ENCODE measurements at regions not wholly inside any gene's neighbourhood (a gene's known extent, or its start where the extent isn't known, plus 50 kb on each side); places are given as distances from the start of the nearest gene placed in this dataset.

DNA sequence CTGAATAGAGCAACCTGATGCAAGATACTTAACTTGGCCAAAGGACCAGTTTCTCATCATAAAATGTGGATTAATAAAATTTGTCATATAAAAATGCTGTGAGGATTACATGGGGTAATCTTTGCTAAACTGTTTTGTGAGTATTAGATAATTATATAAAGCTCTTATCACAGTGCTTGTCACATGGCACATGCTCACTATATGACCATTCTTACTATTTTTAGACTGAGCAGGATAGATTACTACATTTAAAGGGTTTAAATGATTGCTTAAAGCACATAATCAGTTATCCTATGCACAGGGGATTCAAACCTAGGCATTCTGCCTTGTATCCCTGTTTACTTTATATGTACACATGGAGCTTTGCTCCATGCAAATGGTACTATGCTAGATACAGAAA lies 82.9 kb upstream of the COL24A1 start:
- Mint-ChIP-seq H3K27ac (no peak overlapping the region), H3K4me3 (no peak overlapping the region), H3K9me3 (peaks cover 11% of the 10 kb centered on the region), H3K4me1 (no peaks in the 10 kb centered on the region), H3K27me3 (ENCODE audit: low read depth, poor library complexity) (no peaks in the 10 kb centered on the region), H3K36me3 (ENCODE audit: low read depth) (no peaks in the 10 kb centered on the region)
- TF ChIP-seq, protein P1, sequence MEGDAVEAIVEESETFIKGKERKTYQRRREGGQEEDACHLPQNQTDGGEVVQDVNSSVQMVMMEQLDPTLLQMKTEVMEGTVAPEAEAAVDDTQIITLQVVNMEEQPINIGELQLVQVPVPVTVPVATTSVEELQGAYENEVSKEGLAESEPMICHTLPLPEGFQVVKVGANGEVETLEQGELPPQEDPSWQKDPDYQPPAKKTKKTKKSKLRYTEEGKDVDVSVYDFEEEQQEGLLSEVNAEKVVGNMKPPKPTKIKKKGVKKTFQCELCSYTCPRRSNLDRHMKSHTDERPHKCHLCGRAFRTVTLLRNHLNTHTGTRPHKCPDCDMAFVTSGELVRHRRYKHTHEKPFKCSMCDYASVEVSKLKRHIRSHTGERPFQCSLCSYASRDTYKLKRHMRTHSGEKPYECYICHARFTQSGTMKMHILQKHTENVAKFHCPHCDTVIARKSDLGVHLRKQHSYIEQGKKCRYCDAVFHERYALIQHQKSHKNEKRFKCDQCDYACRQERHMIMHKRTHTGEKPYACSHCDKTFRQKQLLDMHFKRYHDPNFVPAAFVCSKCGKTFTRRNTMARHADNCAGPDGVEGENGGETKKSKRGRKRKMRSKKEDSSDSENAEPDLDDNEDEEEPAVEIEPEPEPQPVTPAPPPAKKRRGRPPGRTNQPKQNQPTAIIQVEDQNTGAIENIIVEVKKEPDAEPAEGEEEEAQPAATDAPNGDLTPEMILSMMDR (IDR thresholded peaks at IDR 0.05): no peak
- no peak for DNase-seq

DNA sequence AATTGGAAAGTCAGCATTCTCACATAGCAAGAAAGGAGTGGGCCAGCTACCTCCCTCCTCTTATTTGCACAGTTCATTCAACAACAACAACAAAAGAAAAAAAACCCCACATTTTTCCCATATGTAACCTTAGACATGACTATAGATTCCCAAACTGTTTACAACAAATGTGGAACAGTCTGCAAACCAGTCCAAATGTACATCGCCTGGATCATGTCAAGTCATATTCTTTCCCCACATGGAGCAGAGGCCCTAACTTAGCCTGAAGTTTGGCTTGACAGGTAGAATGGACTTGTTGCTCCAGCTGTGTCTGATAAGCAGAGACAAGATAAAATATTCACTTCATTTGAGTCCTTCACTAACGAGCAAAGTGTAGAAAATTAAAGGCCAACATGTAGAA lies 81.7 kb upstream of the COL24A1 start:
- Mint-ChIP-seq H3K27ac (no peak overlapping the region), H3K4me3 (no peak overlapping the region), H3K4me1 (no peaks in the 10 kb centered on the region), H3K9me3 (peaks cover 14% of the 10 kb centered on the region), H3K36me3 (ENCODE audit: low read depth) (no peaks in the 10 kb centered on the region), H3K27me3 (ENCODE audit: low read depth, poor library complexity) (no peaks in the 10 kb centered on the region)
- TF ChIP-seq, protein P1 (IDR thresholded peaks at IDR 0.05): no peak
- DNase-seq: no peak

DNA sequence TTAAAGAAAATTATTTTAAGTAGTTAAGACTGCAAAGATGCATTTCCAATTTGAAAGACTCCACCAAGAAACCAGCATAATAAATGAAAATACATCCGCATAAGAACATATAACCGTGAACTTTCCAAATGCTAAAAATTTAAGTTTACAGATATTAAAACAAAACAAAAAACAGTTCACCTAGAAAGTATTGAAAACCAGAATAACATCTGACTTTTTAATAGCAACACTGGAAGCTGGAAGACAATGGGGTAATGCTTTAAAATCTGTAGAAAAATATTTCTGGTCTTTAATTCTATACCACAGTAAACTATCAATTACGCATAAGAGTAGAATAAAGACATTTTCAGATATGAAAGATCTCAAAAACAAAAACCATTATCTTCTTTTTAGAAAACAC lies 79.3 kb upstream of the COL24A1 start:
- Mint-ChIP-seq H3K4me3 (no peak overlapping the region), H3K36me3 (ENCODE audit: low read depth) (no peaks in the 10 kb centered on the region), H3K9me3 (peaks cover 14% of the 10 kb centered on the region), H3K27ac (no peak overlapping the region), H3K27me3 (ENCODE audit: low read depth, poor library complexity) (no peaks in the 10 kb centered on the region), H3K4me1 (peaks cover 5% of the 10 kb centered on the region)
- TF ChIP-seq, protein P1 (IDR thresholded peaks at IDR 0.05): no peak
- DNase-seq: no peak

DNA sequence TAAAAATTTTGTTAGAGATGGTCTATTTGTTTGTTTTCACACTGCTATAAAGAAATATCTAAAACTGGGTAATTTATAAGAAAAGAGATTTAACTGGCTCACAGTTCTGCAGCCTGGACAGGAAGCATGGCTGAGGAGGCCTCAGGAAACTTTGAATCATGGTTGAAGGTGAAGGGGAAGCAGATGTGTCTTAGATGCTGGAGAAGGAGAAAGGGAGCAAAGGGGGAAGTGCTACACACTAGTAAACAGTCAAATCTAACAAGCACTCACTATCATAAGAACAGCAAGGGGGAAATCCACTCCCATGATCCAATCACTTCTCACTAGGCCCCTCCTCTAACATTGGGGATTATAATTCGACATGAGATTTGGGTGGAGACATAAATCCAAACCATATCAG lies 76.8 kb upstream of the COL24A1 start:
- Mint-ChIP-seq H3K36me3 (ENCODE audit: low read depth) (no peaks in the 10 kb centered on the region), H3K27me3 (ENCODE audit: low read depth, poor library complexity) (no peaks in the 10 kb centered on the region), H3K9me3 (peaks cover 14% of the 10 kb centered on the region), H3K4me1 (peaks cover 5% of the 10 kb centered on the region), H3K27ac (no peak overlapping the region), H3K4me3 (no peak overlapping the region)
- no peak for DNase-seq
- TF ChIP-seq, protein P1 (IDR thresholded peaks at IDR 0.05): no peak

DNA sequence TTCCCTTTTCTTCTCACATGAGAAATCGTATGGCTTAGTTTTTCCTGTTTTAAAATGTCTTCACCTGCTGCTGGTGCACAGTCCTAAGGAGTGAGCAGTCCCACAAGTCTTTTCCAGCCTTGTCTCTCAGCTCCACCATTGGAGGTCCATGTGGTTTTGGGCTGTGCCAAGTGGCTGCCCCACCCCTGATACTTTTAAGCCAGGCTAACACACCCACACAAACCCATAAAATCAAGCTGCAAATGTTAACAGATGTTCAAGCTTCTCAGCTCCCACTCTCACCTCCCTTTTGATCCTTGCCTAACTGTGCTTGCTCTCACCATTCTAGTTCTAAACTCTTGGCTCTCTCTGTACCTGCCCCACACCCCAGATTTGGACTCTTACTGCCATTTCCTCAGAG lies 74.5 kb upstream of the COL24A1 start:
- Mint-ChIP-seq H3K27me3 (ENCODE audit: low read depth, poor library complexity) (no peaks in the 10 kb centered on the region), H3K4me1 (peaks cover 5% of the 10 kb centered on the region), H3K36me3 (ENCODE audit: low read depth) (no peaks in the 10 kb centered on the region), H3K9me3 (peaks cover 12% of the 10 kb centered on the region), H3K4me3 (no peak overlapping the region), H3K27ac (no peak overlapping the region)
- TF ChIP-seq, protein P1 (IDR thresholded peaks at IDR 0.05): no peak
- DNase-seq: no peak

DNA sequence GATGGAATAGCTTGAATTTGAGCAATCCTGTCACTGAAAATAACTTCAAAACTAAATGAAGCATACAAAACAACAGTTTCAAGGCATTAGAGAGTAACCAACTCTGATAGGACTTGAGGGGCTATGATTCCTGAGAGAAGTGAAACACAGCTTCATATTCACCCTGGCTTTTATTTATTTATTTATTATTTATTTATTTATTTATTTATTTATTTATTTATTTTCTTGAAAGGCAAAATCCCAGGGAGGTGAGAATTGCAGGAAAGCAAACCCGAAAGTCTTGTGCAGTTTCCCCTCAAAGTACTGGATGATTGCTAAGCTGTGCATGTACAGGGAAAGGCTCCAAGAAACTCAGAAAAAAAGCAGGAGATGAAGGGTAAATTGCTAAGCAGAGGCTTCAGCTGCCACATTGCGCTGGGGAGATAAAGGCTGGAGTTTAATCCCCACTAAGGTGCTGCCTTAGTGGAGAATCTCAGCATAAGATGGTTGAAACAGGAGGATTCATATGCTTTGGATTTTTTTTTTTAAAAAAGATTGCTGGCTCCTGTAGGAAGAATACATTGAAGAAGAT lies 72.9 kb upstream of the COL24A1 start:
- Mint-ChIP-seq H3K36me3 (ENCODE audit: low read depth) (no peaks in the 10 kb centered on the region), H3K27me3 (ENCODE audit: low read depth, poor library complexity) (no peaks in the 10 kb centered on the region), H3K4me3 (no peak overlapping the region), H3K27ac (no peak overlapping the region), H3K9me3 (peaks cover 3% of the 10 kb centered on the region), H3K4me1 (peaks cover 5% of the 10 kb centered on the region)
- DNase-seq: no peak
- TF ChIP-seq, protein P1 (IDR thresholded peaks at IDR 0.05): no peak
